HCEC 1CT (cell line): ENCODE measurements at regions not wholly inside any gene's neighbourhood (a gene's known extent, or its start where the extent isn't known, plus 50 kb on each side); places are given as distances from the start of the nearest gene placed in this dataset.

Experiments used
- DNase-seq: peaks from one replicate; pipeline ENCODE4 v3.0.0-alpha.2; 2017

DNA sequence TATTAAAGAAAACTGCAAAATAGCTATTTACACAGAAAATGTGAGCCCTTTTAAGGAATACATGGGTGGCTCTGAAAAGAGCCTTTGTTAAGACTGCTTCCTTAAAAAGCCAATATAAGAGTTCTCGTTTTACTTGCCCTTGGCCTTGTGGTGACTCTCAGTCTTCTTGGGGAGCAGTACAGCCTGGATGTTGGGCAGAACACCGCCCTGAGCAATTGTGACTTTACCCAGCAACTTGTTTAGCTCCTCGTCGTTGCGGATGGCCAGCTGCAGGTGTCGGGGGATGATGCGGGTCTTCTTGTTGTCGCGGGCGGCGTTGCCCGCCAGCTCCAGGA lies 111.5 kb downstream of the HFE start:
- no peak for DNase-seq

DNA sequence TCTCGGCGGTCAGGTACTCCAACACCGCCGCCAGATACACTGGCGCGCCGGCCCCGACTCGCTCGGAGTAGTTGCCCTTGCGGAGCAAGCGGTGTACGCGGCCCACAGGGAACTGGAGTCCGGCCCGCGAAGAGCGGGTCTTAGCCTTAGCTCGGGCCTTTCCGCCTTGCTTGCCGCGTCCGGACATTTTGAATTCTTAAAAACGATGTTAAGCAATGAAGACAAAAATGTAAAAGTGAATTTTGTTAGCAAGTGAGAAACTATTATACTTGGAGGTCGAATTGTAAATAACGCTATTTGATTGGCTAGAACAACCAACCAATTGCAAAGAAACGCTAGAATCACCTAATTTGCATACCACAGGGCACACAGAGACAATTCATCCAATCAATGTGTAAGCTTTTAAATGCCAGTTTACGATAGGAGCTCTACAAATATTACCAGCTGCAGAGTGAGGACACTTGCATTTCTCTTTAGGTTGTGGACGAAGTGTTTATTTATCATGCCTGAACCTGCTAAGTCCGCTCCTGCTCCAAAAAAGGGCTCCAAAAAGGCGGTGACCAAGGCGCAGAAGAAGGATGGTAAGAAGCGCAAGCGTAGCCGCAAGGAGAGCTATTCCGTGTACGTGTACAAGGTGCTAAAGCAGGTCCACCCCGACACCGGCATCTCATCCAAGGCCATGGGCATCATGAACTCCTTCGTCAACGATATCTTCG lies 112.0 kb downstream of the HFE start:
- peak; percentile 96 for DNase-seq

DNA sequence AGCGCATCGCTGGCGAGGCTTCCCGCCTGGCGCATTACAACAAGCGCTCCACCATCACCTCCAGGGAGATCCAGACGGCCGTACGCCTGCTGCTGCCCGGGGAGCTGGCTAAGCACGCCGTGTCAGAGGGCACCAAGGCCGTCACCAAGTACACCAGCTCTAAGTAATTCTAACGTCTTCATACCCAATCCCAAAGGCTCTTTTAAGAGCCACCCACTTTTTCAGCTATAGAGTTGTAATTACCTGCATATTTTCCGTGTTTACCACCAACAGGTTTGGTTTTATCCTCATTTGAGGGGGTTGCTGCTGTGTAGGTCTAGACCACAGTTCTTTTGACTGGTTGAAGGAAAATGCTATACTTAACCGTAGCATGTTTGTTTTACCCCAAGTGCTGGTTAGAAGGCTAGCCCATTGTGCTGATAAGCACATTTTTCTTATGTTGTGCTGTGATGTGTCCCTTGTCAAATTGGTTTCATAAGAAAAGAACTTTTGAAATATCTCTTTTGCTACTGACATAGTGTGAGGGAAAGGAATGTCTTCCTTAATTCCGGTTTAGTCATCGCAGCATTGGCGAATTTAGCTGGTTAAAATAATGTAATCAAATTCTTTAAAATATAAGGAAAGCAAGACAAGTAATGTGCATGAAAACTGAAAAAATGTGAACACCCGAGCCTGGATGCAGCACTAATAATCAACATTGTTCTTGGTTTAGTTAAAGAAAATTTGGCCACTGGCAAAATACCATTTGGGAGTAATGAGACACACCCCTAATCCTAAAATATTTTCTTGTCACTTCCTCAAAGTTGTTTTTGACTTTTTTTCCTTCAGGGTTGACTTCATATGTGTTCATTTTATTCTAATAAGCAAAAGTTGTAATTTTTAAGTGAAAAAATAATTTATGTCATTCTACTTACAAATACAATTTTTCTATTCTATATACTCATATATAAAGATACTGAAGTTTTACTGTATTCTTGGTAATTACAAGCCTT lies 112.8 kb downstream of the HFE start:
- peak; percentile 60 for DNase-seq

DNA sequence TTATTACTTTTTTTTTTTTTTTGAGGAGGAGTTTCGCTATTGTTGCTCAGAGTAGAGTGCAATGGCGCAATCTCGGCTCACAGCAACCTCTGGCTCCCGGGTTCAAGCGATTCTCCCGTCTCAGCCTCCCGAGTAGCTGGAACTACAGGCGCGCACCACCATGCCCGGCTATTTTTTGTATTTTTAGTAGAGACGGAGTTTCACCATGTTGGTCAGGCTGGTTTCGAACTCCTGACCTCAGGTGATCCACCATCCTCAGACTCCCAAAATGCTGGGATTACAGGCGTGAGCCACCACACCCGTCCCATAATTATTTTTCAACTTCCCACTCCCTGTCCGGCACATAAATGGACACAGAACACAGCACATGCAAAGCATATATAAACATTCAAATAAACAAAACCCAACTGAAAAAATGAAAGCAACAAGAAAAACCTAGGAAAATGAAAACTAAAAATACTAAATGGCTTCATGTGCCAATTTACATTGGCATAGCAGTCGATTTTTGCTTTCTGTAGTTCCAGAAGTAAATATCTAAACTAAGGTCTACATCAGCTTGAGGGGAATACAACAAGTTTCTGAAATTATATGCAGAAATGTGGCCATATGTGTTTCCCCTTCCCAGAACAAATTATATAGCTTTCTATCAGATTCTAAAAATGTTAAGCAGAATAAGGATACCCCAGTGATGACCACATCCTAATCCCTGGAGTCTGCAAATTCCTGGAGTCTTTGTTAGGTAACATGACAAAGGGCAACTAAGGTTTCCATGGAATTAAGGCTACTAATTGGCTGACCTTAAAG lies 113.9 kb downstream of the HFE start:
- DNase-seq, result no peak

DNA sequence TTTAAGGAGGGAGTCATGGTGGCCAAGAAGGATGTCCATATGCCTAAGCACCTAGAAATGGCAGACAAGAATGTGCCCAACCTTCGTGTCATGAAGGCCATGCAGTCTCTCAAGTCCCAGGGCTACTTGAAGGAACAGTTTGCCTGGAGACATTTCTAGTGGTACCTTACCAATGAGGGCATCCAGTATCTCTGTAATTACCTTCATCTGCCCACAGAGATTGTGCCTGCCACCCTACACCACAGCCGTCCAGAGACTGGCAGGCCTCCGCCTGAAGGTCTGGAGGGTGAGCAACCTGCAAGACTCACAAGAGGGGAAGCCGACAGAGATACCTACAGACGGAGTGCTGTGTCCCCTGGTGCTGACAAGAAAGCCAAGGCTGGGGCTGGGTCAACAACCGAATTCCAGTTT lies 115.0 kb downstream of the HFE start:
- DNase-seq, result no peak

DNA sequence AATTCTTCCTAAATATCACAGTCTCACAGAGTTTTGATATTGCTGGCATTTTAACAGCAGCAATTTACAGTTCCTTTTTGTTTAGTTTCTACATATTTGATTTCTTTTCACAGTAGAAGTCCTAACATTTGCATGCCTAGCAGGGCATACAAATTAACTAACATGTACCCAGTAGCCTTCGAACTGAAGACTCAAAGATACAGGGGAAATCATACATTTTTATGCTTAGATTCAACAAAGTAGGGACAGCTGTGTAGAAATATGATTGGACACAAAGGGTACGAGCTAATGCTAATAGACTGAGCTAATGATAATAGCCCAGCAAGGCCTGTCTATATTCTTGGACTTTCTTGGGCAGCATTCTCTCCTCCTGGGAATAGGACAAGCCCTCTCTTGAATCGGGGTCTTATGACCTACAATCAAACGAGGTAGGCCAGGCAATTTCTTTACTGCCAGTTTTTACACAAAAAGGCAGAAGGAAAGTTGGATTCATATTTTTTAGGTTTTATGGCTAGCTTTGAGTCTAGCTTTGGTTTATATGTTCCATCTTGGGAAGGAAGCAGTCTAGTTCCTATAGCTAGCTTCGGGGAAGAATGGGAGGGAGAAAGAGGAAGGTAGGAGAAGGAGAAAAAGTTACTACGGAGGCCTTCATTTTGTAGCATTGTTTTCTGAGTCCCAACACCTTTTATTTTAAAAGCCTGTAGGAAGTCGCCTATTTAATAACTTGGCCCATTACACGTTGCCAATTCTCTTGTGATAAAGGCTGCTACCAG lies 115.8 kb downstream of the HFE start:
- DNase-seq, result no peak

DNA sequence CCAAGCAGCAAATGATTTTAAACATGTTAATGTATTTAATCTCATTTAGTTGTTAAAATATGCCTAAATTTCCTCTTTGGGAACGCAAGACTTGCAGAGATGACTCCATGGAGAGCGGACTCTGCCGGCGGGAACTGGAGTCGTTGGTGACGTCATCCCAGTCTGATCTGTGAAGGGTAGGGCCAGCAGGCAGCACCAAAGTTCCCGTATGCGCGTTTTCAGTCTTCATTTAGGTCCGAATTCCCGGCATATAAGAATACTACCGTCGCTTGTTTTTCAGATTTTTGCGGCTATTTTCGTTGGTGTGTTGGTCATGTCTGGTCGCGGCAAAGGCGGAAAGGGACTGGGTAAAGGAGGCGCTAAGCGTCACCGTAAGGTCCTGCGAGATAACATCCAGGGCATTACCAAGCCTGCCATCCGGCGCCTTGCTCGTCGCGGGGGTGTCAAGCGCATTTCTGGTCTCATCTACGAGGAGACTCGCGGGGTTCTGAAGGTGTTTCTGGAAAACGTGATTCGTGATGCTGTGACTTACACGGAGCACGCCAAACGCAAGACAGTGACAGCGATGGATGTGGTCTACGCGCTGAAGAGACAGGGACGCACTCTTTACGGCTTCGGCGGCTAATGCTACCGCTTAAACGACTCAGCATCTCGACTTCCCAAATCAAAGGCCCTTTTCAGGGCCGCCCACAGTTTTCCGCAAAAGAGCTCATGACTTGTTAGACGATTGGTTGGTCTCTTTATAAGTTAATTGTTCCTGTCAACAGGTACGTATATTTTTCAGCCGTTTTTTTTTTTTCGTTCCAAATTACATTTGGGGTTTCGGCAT lies 117.3 kb downstream of the HFE start:
- peak; percentile 98 for DNase-seq

DNA sequence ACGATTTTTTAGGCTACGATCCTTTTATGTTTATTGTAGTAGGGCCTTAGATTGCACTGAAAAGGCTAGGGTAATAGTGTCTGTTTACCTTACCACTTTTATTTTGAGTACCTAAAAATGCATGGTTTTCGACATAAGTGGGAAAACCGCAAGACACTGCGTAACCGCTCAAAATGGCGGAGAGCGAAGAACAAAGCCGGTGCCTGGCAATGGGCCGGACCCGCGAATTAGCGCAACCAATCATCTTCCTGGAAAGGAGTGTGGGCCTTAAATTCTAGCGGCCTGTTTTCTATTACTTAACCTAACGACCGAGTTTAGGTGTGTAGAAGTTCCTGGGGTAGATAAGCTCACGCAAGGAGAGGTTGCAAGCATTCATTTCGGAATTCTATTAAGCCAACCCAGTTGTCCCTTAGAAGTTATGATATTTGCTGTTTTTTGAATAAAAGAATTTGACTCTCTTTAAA lies 118.0 kb downstream of the HFE start:
- peak; percentile 81 for DNase-seq

DNA sequence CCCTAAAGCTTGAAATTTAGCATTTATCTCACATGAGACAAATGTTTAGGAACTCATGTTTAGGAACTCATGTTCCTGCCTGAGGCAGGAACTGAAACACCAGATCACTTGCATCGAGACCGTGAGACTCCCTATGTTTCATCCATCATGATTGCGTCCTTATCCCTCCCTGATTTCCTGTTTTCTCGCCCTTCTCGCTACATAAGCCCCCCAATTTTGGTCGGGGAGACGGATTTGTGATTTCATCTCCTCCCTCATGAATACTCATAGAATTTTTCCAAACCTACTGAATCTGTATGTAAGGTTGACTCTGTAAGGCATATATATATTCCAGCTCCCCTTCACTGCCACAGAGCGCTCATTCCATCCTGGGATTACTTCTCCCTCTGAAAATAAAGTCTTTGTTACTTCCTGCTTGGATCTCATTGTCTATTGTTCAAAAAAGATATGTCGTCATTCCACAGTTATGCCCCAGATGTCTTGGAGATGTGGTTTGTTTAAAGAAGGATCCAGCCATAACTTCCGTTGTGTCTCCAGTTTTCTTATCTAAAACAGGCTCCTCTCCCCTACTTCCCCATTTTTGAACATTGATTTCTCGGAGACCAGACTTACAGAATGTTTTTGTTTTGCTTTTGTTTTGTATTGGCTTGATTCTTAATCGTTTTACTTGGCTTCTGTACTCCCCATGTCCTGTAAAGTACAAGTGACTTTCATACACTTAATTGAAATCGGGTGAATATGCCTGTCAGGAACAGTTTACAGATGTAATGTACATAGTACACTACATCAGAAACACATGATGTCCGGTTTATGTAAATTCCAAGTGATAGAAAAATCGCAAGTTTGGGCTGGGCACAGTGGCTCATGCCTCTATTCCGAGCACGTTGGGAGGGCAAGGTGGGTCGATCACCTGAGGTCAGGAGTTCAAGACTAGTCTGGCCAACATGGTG lies 118.7 kb downstream of the HFE start:
- peak; percentile 79 for DNase-seq

DNA sequence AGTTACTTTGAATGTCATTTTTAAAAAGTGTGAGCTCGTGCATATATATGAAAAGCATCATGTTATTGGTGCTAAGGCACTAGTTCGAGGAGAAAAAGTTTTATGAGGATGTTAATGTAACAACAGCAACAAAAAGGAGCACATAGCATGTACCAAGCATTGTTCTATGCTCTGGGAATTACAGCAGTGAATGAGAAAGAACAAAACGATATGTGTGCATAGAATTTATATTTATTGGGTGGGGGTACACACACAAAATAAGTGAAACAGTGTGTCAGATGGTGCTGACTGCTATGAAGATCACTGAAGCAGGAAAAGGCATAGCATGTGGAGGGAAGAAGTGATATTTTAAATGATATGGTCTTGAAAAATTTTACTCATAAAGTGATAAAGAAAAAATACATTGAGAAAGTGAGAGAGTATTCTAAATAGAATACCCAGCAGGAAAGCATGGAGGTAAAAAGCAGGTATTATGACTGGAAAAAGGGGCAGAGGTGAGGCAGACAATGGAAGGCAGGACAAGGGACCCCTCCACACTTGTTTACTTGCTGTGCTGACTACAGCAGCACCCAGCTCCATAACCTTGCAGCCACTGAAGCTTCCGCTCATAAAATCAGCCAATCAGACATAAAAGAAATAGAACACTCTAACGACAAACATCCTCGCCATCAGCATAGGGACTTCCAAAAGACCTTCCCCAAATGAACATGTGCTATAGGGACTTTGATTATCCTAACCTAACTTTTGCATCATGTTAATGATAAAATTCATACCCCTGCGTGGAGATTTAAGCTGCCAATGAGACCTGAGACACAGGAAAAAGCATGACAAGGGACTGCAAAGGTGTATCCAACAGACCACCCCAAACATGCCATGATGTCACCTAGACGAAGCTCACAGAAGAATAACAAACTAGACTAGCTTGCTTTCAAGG lies 119.9 kb downstream of the HFE start:
- DNase-seq, result no peak

DNA sequence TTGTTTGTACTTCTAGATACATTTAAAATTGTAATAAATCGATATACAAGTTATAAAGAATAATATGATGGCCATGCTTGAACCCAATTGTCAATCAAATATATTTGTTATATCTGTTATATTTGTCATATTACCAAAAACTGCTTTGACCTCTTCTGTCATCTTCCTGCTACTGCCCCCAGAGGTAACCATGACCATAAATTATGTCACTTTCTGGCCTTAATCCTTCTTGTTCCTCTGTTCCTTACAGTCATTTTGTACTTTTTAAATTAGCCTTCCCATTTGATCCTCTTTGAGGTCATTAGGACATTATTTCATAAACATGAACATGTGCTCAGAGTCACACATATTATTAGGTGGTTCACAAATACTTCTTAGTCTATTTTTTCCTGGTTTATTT lies 124.7 kb downstream of the HFE start:
- no peak for DNase-seq

DNA sequence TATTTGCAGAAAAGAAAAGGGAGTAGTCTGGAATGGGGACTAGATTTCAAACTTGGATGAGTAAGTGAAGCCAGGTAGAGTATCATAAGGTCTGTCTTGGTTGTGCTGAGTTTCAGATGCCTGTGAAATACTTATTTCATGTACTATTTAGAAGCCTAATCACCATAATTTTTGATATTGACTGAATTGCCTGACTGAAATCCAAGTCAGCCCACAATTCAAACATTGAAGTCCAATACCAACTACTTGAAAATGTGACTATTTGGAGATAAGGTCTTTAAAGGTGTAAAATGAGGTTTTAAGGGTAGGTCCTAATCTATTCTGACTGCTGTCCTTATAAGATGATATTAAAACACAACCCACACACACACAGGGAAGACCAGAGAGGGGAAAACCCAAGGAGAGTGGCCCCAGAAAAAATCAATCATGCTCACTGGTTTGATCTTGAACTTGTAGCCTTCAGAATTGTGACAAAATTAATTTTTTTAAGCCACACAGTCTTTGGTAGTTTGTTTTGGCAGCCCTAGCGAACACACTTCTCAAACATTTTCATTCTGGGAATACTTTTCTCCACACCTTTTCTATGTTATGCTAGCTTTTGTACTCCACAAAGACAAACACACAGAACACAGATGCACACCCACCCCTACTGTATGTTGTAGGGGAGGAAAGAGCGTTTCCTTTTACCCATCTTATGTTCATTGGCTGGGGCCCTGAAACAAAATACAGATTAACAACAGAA lies 126.3 kb downstream of the HFE start:
- no peak for DNase-seq

DNA sequence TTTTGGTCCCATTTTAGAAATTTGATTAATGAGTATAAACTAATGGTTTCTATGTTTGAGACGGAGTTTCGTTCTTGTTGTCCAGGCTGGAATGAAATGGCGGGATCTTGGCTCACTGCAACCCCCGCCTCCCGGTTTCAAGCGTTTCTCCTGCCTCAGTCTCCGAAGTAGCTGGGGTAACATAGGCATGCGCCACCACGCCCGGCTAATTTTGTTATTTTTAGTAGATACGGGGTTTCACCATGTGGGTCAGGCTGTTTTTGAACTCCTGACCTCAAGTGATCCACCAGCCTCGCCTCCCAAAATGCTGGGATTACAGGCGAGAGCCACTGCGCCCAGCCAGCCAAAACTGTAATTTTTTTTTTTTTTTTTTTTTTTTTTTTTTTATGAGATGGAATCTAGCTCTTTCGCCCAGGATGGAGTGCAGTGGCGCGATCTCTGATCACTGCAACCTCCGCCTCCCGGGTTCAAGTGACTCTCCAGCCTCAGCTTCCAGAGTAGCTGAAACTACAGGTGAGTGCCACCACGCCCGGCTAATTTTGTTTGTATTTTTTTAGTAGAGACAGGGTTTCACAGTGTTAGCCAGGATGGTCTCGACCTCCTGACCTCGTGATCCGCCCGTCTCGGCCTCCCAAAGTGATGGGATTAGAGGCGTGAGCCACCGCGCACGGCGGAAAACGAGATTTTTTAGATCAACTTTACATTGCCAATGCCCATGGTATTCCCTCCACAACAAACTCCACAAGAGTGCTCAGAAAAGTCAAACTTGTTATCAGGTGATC lies 127.8 kb downstream of the HFE start:
- DNase-seq, result no peak

DNA sequence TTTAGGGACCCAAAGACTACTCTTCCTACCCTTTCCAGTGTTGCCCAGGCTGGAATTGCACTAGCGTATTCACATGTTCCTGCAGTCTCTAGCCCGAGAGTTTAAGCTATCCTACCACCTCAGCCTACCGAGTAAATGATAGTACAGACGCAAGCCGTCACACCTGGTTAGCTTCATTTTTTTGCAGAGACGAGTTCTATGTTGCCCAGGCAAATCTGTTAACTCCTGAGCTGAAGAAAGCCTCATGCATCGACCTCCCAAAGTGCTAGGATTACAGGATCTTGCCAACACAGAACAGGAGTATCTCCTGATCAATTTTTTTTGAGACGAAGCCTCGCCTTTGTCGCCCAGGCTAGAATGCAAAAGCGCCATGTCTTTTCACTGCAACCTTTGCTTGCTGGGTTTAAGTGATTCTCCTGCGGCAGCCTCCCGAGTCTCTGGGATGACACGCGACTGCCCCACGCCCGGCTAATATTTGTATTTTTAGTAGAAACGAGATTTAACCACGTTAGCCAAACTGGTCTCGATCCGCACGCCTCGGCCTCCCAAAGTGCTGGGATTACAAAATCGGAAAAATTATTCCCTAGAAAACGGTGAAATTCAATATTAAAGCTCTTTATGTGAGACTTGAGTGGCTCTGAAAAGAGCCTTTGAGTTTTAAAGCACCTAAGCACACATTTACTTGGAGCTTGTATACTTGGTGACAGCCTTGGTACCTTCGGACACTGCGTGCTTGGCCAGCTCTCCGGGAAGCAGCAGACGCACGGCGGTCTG lies 128.5 kb downstream of the HFE start:
- DNase-seq, result no peak

DNA sequence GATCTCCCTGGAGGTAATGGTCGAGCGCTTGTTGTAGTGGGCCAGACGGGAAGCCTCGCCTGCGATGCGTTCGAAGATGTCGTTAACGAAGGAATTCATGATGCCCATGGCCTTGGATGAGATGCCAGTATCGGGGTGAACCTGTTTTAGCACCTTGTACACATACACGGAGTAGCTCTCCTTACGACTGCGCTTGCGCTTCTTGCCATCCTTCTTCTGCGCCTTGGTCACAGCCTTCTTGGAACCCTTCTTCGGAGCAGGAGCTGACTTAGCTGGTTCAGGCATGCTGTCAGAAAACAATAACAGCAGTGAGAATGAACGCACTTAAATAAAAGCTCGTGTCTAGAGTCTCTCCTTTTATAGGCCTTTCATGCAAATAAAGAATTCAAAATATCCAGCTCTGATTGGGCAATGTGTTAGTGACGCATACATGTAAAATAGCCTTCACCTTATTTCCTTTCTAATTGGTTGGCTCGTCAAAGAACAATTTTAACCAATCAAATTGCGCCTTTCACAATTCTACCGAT lies 129.2 kb downstream of the HFE start:
- peak; percentile 99 for DNase-seq
